Adrenal gland (tissue), 9 donors: ENCODE measurements at regions not wholly inside any gene's neighbourhood (a gene's known extent, or its start where the extent isn't known, plus 50 kb on each side); places are given as distances from the start of the nearest gene placed in this dataset.

Experiments used
- DNase-seq, 7 donors: peaks; one replicate each; pipeline ENCODE4 v3.0.0-alpha.2; 2019 to 2020
- H3K27ac ChIP-seq, 5 donors: fragments of 200-600 bp; sonication (generic) in 4 of 5; 1 replicate in 3 of 5; 2 replicates in 2 of 5; pipeline versions ENCODE4 v1.5.1 to v1.8.0; 2016 to 2020; ENCODE audit warnings: mild to moderate bottlenecking in 1 of 5
- H3K27me3 ChIP-seq: fragments of 200-600 bp; 2 replicates; pipeline ENCODE4 v1.8.0; 2021
- H3K36me3 ChIP-seq, 2 donors: fragments of 200-600 bp; replicated peaks in 1 of 2; 1 replicate in 1 of 2; 2 replicates in 1 of 2; pipeline versions ENCODE4 v1.5.1 to v1.8.0; 2018 to 2022
- H3K4me1 ChIP-seq, 2 donors: fragments of 200-600 bp; replicated peaks in 1 of 2; 1 replicate in 1 of 2; 2 replicates in 1 of 2; pipeline versions ENCODE4 v1.5.1 to v1.8.0; 2018 to 2021
- H3K4me3 ChIP-seq, 4 donors: fragments of 200-600 bp; sonication (generic) in 3 of 4; one replicate each; pipeline ENCODE4 v1.5.1; 2016 to 2018
- H3K9me3 ChIP-seq, 3 donors: fragments of 200-600 bp; sonication (generic) in 1 of 3; replicated peaks in 1 of 3; 1 replicate in 2 of 3; 2 replicates in 1 of 3; pipeline versions ENCODE4 v1.5.1 to v1.8.0; 2016 to 2021
- CTCF ChIP-seq, 6 experiments: fragments of 450-650 bp in 4 of 6; fragments of 200-600 bp in 2 of 6; sonication (generic) in 1 of 6; IDR thresholded peaks; 1 replicate in 5 of 6; 2 replicates in 1 of 6; pipeline versions ENCODE4 v1.5.1 to v1.8.0; 2016 to 2021; ENCODE audit warnings: antibody characterized with exemption in 6 of 6, mild to moderate bottlenecking in 2 of 6, moderate library complexity in 1 of 6
- POLR2A ChIP-seq, 2 donors: fragments of 450-650 bp; IDR thresholded peaks; one replicate each; pipeline ENCODE4 v1.6.1; 2017; ENCODE audit warnings: antibody characterized with exemption in 2 of 2, mild to moderate bottlenecking in 2 of 2, moderate library complexity in 1 of 2
- WGBS, 4 donors: extraction: QIAGEN DNeasy Blood & Tissue Kit in 2 of 4; methylation state at CpG; one replicate each; pipeline versions ENCODE4 v1.1.5 to v1.1.7; 2013 to 2017; 5-methylcytosine and 5-hydroxymethylcytosine counted together
- intact Hi-C, 2 donors: fragments of 100-400 bp; cut with DNase I; formaldehyde crosslinking; loops; one replicate each; pipeline versions ENCODE4 v1.14.1 to v1.15.0; 2022 to 2023
- donor health status: healthy with polysubstance abuse.
- donor health status: Bipolar disorder and iron deficiency.
- donor health status: DM: yes; HTN: yes; CAD: no.
- donor health status: DM: no; HTN: no; CAD: no.
- donor health status: DM: no; HTN: no; CAD: no.

- H3K27ac ChIP-seq: no peak overlapping the region
- intact Hi-C loops: no loop called here
- TF ChIP-seq CTCF (IDR thresholded peaks at IDR 0.05) (no peak), POLR2A (IDR thresholded peaks at IDR 0.05) (no peak)
- no peak overlapping the region for H3K4me3 ChIP-seq
- H3K4me1 ChIP-seq: no peaks in the 10 kb centered on the region
- no peaks in the 10 kb centered on the region for H3K27me3 ChIP-seq
- H3K9me3 ChIP-seq: peaks cover 0 to 6% (median 0%) of the 10 kb centered on the region in 3 donors
- 70 to 91% (median 82%) methylated on average over 5 of the region's 5 CpGs for WGBS, 4 donors
- no peak for DNase-seq
- no peaks in the 10 kb centered on the region for H3K36me3 ChIP-seq
Measured at GRCh38 chr7:45293295-45293942, 135.8 kb downstream of the RAMP3 start.

GRCh38 chr7:45294559-45294958 lies 137.0 kb downstream of the RAMP3 start:
- intact Hi-C loops: no loop called here
- TF ChIP-seq POLR2A (IDR thresholded peaks at IDR 0.05) (no peak), CTCF (IDR thresholded peaks at IDR 0.05) (no peak)
- Histone ChIP-seq H3K27ac (no peak overlapping the region), H3K27me3 (no peaks in the 10 kb centered on the region), H3K4me1 (no peaks in the 10 kb centered on the region), H3K36me3 (no peaks in the 10 kb centered on the region), H3K9me3 (no peaks in the 10 kb centered on the region), H3K4me3 (no peak overlapping the region)
- DNase-seq: no peak
- 64 to 85% (median 72%) methylated on average over 2 to 4 of the region's 4 CpGs for WGBS, 4 donors

- Histone ChIP-seq H3K9me3 (no peaks in the 10 kb centered on the region), H3K36me3 (no peaks in the 10 kb centered on the region), H3K4me3 (no peak overlapping the region), H3K27me3 (no peaks in the 10 kb centered on the region), H3K4me1 (no peaks in the 10 kb centered on the region), H3K27ac (no peak overlapping the region)
- no peak for DNase-seq
- 83 to 91% (median 86%) methylated on average over 4 of the region's 4 CpGs for WGBS, 4 donors
- intact Hi-C loops: no loop called here
- no peak for TF ChIP-seq CTCF (IDR thresholded peaks at IDR 0.05)
- TF ChIP-seq POLR2A (IDR thresholded peaks at IDR 0.05): no peak
Measured at GRCh38 chr7:45295222-45295621, 137.6 kb downstream of the RAMP3 start.

GRCh38 chr7:45296748-45297147 lies 139.2 kb downstream of the RAMP3 start:
- no peaks in the 10 kb centered on the region for H3K4me1 ChIP-seq
- intact Hi-C loops: no loop called here
- DNase-seq: no peak
- TF ChIP-seq POLR2A (IDR thresholded peaks at IDR 0.05) (no peak), CTCF (IDR thresholded peaks at IDR 0.05) (no peak)
- H3K9me3 ChIP-seq: no peaks in the 10 kb centered on the region
- no peaks in the 10 kb centered on the region for H3K27me3 ChIP-seq
- H3K4me3 ChIP-seq: no peak overlapping the region
- H3K27ac ChIP-seq: no peak overlapping the region
- no peaks in the 10 kb centered on the region for H3K36me3 ChIP-seq
